Sigmoid colon (tissue), 6 donors: ENCODE measurements at regions not wholly inside any gene's neighbourhood (a gene's known extent, or its start where the extent isn't known, plus 50 kb on each side); places are given as distances from the start of the nearest gene placed in this dataset.

Experiments
- DNase-seq: peaks from one replicate; pipeline ENCODE4 v3.0.0-alpha.2; 2019
- H3K27ac ChIP-seq, 4 donors: fragments of 200-600 bp; sonication (generic); one replicate each; pipeline ENCODE4 v1.5.1; 2016 to 2019; ENCODE audit warnings: mild to moderate bottlenecking in 1 of 4
- H3K27me3 ChIP-seq, 3 donors: fragments of 200-600 bp; sonication (generic); one replicate each; pipeline ENCODE4 v1.5.1; 2019; ENCODE audit warnings: mild to moderate bottlenecking in 1 of 3
- H3K36me3 ChIP-seq, 4 donors: fragments of 200-600 bp; sonication (generic); one replicate each; pipeline ENCODE4 v1.5.1; 2016 to 2019
- H3K4me1 ChIP-seq, 4 donors: fragments of 200-600 bp; sonication (generic); one replicate each; pipeline ENCODE4 v1.5.1; 2017 to 2019
- H3K4me3 ChIP-seq, 4 donors: fragments of 200-600 bp; sonication (generic); one replicate each; pipeline ENCODE4 v1.5.1; 2017 to 2019; ENCODE audit warnings: mild to moderate bottlenecking in 2 of 4, moderate library complexity in 1 of 4
- H3K9me3 ChIP-seq, 4 donors: fragments of 200-600 bp in 3 of 4; sonication (generic) in 3 of 4; one replicate each; pipeline versions ENCODE4 v1.5.1 to v1.6.1; 2013 to 2019
- CTCF ChIP-seq, 4 experiments: fragments of 450-650 bp in 3 of 4; fragments of 200-600 bp in 1 of 4; IDR thresholded peaks; one replicate each; pipeline ENCODE4 v1.5.1; 2016 to 2019; ENCODE audit warnings: antibody characterized with exemption in 4 of 4, mild to moderate bottlenecking in 3 of 4, moderate library complexity in 2 of 4
- EP300 ChIP-seq, 4 donors: sonication (generic); formaldehyde crosslinking; IDR thresholded peaks; one replicate each; pipeline ENCODE4 v1.6.1; 2017; ENCODE audit warnings: antibody characterized with exemption in 4 of 4
- POLR2A ChIP-seq, 2 donors: fragments of 450-650 bp; IDR thresholded peaks; one replicate each; pipeline ENCODE4 v1.6.1; 2016; ENCODE audit warnings: antibody characterized with exemption in 2 of 2, mild to moderate bottlenecking in 2 of 2, moderate library complexity in 2 of 2
- POLR2AphosphoS5 ChIP-seq, 4 donors: sonication (generic); formaldehyde crosslinking; IDR thresholded peaks; one replicate each; pipeline ENCODE4 v1.6.1; 2017; ENCODE audit warnings: antibody characterized with exemption in 4 of 4
- WGBS, 2 donors: extraction: QIAGEN DNeasy Blood & Tissue Kit; methylation state at CpG; one replicate each; pipeline ENCODE4 v1.1.7; 2013; 5-methylcytosine and 5-hydroxymethylcytosine counted together
- intact Hi-C: fragments of 100-400 bp; cut with DNase I; formaldehyde crosslinking; loops from one replicate; pipeline ENCODE4 v1.15.1; 2023
- donor health status: healthy with polysubstance abuse.
- donor health status: healthy.

- WGBS, 2 donors, result 38 to 54% methylated on average over 1 of the region's 1 CpG
- Histone ChIP-seq H3K9me3 (no peaks in the 10 kb centered on the region), H3K4me1 (no peaks in the 10 kb centered on the region), H3K27ac (no peak overlapping the region), H3K4me3 (no peak overlapping the region), H3K27me3 (no peaks in the 10 kb centered on the region), H3K36me3 (no peaks in the 10 kb centered on the region)
- TF ChIP-seq CTCF (IDR thresholded peaks at IDR 0.05) (no peak), POLR2AphosphoS5 (IDR thresholded peaks at IDR 0.05) (no peak), EP300 (IDR thresholded peaks at IDR 0.05) (no peak), POLR2A (IDR thresholded peaks at IDR 0.05) (no peak)
- intact Hi-C loops, result no loop called here
- no peak for DNase-seq
These were observed 767.9 kb upstream of the API5 start for GRCh38 chr11:42543844-42544419.

GRCh38 chr11:42544726-42545125 lies 767.1 kb upstream of the API5 start:
- DNase-seq, result no peak
- WGBS, 2 donors, result 66 to 67% methylated on average over 5 of the region's 5 CpGs
- intact Hi-C loops, result no loop called here

GRCh38 chr11:42545954-42546353 lies 765.8 kb upstream of the API5 start:
- no peaks in the 10 kb centered on the region for H3K9me3 ChIP-seq
- intact Hi-C loops, result no loop called here
- no peaks in the 10 kb centered on the region for H3K4me1 ChIP-seq
- no peak for TF ChIP-seq CTCF (IDR thresholded peaks at IDR 0.05)
- TF ChIP-seq POLR2AphosphoS5 (IDR thresholded peaks at IDR 0.05), result no peak
- TF ChIP-seq POLR2A (IDR thresholded peaks at IDR 0.05), result no peak
- TF ChIP-seq EP300 (IDR thresholded peaks at IDR 0.05), result no peak
- WGBS, 2 donors, result 78 to 82% methylated on average over 3 of the region's 3 CpGs
- H3K36me3 ChIP-seq, result no peaks in the 10 kb centered on the region
- DNase-seq, result no peak
- no peak overlapping the region for H3K27ac ChIP-seq
- H3K27me3 ChIP-seq, result no peaks in the 10 kb centered on the region
- no peak overlapping the region for H3K4me3 ChIP-seq

More at GRCh38 chr11:42544726-42545125, 767.1 kb upstream of the API5 start:
- no peaks in the 10 kb centered on the region for H3K27me3 ChIP-seq
- no peak overlapping the region for H3K4me3 ChIP-seq
- TF ChIP-seq CTCF (IDR thresholded peaks at IDR 0.05) (no peak), POLR2AphosphoS5 (IDR thresholded peaks at IDR 0.05) (no peak), POLR2A (IDR thresholded peaks at IDR 0.05) (no peak), EP300 (IDR thresholded peaks at IDR 0.05) (no peak)
- no peak overlapping the region for H3K27ac ChIP-seq
- H3K9me3 ChIP-seq, result no peaks in the 10 kb centered on the region
- H3K4me1 ChIP-seq, result no peaks in the 10 kb centered on the region
- no peaks in the 10 kb centered on the region for H3K36me3 ChIP-seq

- 68 to 70% methylated on average over 3 of the region's 3 CpGs for WGBS, 2 donors
- TF ChIP-seq POLR2A (IDR thresholded peaks at IDR 0.05) (no peak), POLR2AphosphoS5 (IDR thresholded peaks at IDR 0.05) (no peak), CTCF (IDR thresholded peaks at IDR 0.05) (no peak), EP300 (IDR thresholded peaks at IDR 0.05) (no peak)
- Histone ChIP-seq H3K4me3 (no peak overlapping the region), H3K9me3 (no peaks in the 10 kb centered on the region), H3K4me1 (no peaks in the 10 kb centered on the region), H3K27me3 (no peaks in the 10 kb centered on the region), H3K36me3 (no peaks in the 10 kb centered on the region), H3K27ac (no peak overlapping the region)
- intact Hi-C loops, result no loop called here
- no peak for DNase-seq
These were observed 759.0 kb upstream of the API5 start for GRCh38 chr11:42552786-42553185.

GRCh38 chr11:42555190-42555589 lies 756.6 kb upstream of the API5 start:
- Histone ChIP-seq H3K27me3 (no peaks in the 10 kb centered on the region), H3K4me1 (no peaks in the 10 kb centered on the region), H3K36me3 (no peaks in the 10 kb centered on the region), H3K27ac (no peak overlapping the region), H3K4me3 (no peak overlapping the region), H3K9me3 (no peaks in the 10 kb centered on the region)
- intact Hi-C loops, result no loop called here
- WGBS, 2 donors, result 61 to 80% methylated on average over 2 of the region's 2 CpGs
- DNase-seq, result no peak
- TF ChIP-seq POLR2AphosphoS5 (IDR thresholded peaks at IDR 0.05) (no peak), CTCF (IDR thresholded peaks at IDR 0.05) (no peak), POLR2A (IDR thresholded peaks at IDR 0.05) (no peak), EP300 (IDR thresholded peaks at IDR 0.05) (no peak)
